WTC11 (cell line): ENCODE measurements at regions not wholly inside any gene's neighbourhood (a gene's known extent, or its start where the extent isn't known, plus 50 kb on each side); places are given as distances from the start of the nearest gene placed in this dataset.

Experiments
- ATAC-seq: fragments of 200-7000 bp; cut with Tn5 transposase; 2 replicates; pipeline ENCODE4 v1.10.0; 2021; ENCODE audit warnings: mild to moderate bottlenecking, moderate library complexity
- CTCF ChIA-PET: fragments of 300-600 bp; sonication (Branson Sonifier 250); formaldehyde crosslinking; loops from one replicate; lab custom pipeline; 2021; ENCODE audit warnings: antibody characterized with exemption; lab: Charles Lee
- POLR2A ChIA-PET: fragments of 350-600 bp; sonication (Branson Sonifier 250); formaldehyde crosslinking; loops from one replicate; lab custom pipeline; 2021; ENCODE audit warnings: antibody characterized with exemption; lab: Charles Lee
- DNase-seq: peaks from one replicate; pipeline ENCODE4 v3.0.0; 2021; ENCODE audit warnings: low spot score
- H3K27ac Mint-ChIP-seq: 2 replicates; pipeline ENCODE4 v1.8.0; 2021; ENCODE audit warnings: mixed read lengths
- H3K27me3 Mint-ChIP-seq: 2 replicates; pipeline ENCODE4 v1.8.0; 2021; ENCODE audit warnings: low read depth, mild to moderate bottlenecking, moderate library complexity, mixed read lengths
- H3K36me3 Mint-ChIP-seq: 2 replicates; pipeline ENCODE4 v1.8.0; 2021; ENCODE audit warnings: mixed read lengths
- H3K4me1 Mint-ChIP-seq: 2 replicates; pipeline ENCODE4 v1.8.0; 2022; ENCODE audit warnings: mixed read lengths
- H3K4me3 Mint-ChIP-seq: 2 replicates; pipeline ENCODE4 v1.8.0; 2021; ENCODE audit warnings: mild to moderate bottlenecking, moderate library complexity, mixed read lengths
- H3K9me3 Mint-ChIP-seq: 2 replicates; pipeline ENCODE4 v1.8.0; 2021; ENCODE audit warnings: mixed read lengths
- GABPB1 ChIP-seq: sonication (generic); formaldehyde crosslinking; IDR thresholded peaks from 2 replicates; pipeline ENCODE4 v1.8.1; 2023; ENCODE audit warnings: mild to moderate bottlenecking, missing genetic modification reagents
- HMGA2 ChIP-seq: fragments of 250-450 bp; sonication (Bioruptor Pico); IDR thresholded peaks from 2 replicates; pipeline ENCODE4 v1.4.0; 2021; ENCODE audit warnings: mild to moderate bottlenecking, moderate library complexity
- IRF2 ChIP-seq: sonication (generic); formaldehyde crosslinking; IDR thresholded peaks from 2 replicates; pipeline ENCODE4 v1.8.0; 2022; ENCODE audit warnings: low read depth, missing genetic modification reagents, borderline replicate concordance
- JAZF1 ChIP-seq: fragments of 250-450 bp; sonication (Bioruptor Pico); IDR thresholded peaks from 2 replicates; pipeline ENCODE4 v1.9.0; 2021; ENCODE audit warnings: moderate library complexity, mild to moderate bottlenecking, inconsistent platforms
- JUN ChIP-seq: sonication (generic); formaldehyde crosslinking; IDR thresholded peaks from 2 replicates; pipeline ENCODE4 v1.8.0; 2023; ENCODE audit warnings: mild to moderate bottlenecking, missing genetic modification reagents
- NFATC4 ChIP-seq: fragments of 250-450 bp; sonication (Bioruptor Pico); IDR thresholded peaks from 2 replicates; pipeline ENCODE4 v1.9.0; 2021; ENCODE audit warnings: mild to moderate bottlenecking
- NR1H2 ChIP-seq: sonication (generic); formaldehyde crosslinking; IDR thresholded peaks from 2 replicates; pipeline ENCODE4 v1.9.0; 2021; ENCODE audit warnings: mild to moderate bottlenecking, moderate library complexity, missing genetic modification reagents
- PRRX2 ChIP-seq: fragments of 250-450 bp; sonication (Bioruptor Pico); IDR thresholded peaks from 2 replicates; pipeline ENCODE4 v1.8.0; 2021; ENCODE audit warnings: mild to moderate bottlenecking
- TEAD4 ChIP-seq: sonication (generic); formaldehyde crosslinking; IDR thresholded peaks from 2 replicates; pipeline ENCODE4 v1.8.0; 2022; ENCODE audit warnings: mild to moderate bottlenecking, missing genetic modification reagents
- ZNF138 ChIP-seq: sonication (generic); formaldehyde crosslinking; conservative IDR thresholded peaks from 2 replicates; pipeline ENCODE4 v1.8.1; 2022; ENCODE audit warnings: mild to moderate bottlenecking, moderate library complexity, missing genetic modification reagents
- ZNF317 ChIP-seq: sonication (generic); formaldehyde crosslinking; IDR thresholded peaks from 2 replicates; pipeline ENCODE4 v1.8.1; 2023; ENCODE audit warnings: low read depth, mild to moderate bottlenecking, moderate library complexity, missing genetic modification reagents, borderline replicate concordance
- ZNF396 ChIP-seq: fragments of 250-450 bp; sonication (Bioruptor Pico); IDR thresholded peaks from 2 replicates; pipeline ENCODE4 v1.8.0; 2021; ENCODE audit warnings: mild to moderate bottlenecking, moderate library complexity, borderline replicate concordance
- ZNF423 ChIP-seq: fragments of 250-450 bp; sonication (Bioruptor Pico); IDR thresholded peaks from 2 replicates; pipeline ENCODE4 v2.1.2; 2022; ENCODE audit warnings: mild to moderate bottlenecking, moderate library complexity
- TF ChIP-seq, protein P1 (sequence below): sonication (generic); formaldehyde crosslinking; conservative IDR thresholded peaks from 2 replicates; pipeline ENCODE4 v1.8.1; 2023; ENCODE audit warnings: mild to moderate bottlenecking, low read depth, missing genetic modification reagents, moderate library complexity
- TF ChIP-seq, protein P2 (sequence below): fragments of 200-600 bp; IDR thresholded peaks from 2 replicates; pipeline ENCODE4 v1.8.0; 2022; ENCODE audit warnings: antibody characterized with exemption
- TF ChIP-seq, protein P3 (sequence below): sonication (generic); formaldehyde crosslinking; IDR thresholded peaks from 2 replicates; pipeline ENCODE4 v1.8.0; 2022; ENCODE audit warnings: missing genetic modification reagents
- TF ChIP-seq, protein P4 (sequence below): sonication (generic); formaldehyde crosslinking; IDR thresholded peaks from 2 replicates; pipeline ENCODE4 v1.8.1; 2022; ENCODE audit warnings: missing genetic modification reagents, borderline replicate concordance
- TF ChIP-seq, protein P5 (sequence below): sonication (generic); formaldehyde crosslinking; IDR thresholded peaks from 2 replicates; pipeline ENCODE4 v1.8.1; 2022; ENCODE audit warnings: low read depth, mild to moderate bottlenecking, moderate library complexity, missing genetic modification reagents, borderline replicate concordance
- TF ChIP-seq, protein P6 (sequence below): fragments of 250-450 bp; sonication (Bioruptor Pico); IDR thresholded peaks from 2 replicates; pipeline ENCODE4 v1.8.0; 2021; ENCODE audit warnings: mild to moderate bottlenecking
- TF ChIP-seq, protein P7 (sequence below): fragments of 250-450 bp; sonication (Bioruptor Pico); IDR thresholded peaks from 2 replicates; pipeline ENCODE4 v1.9.0; 2021; ENCODE audit warnings: moderate library complexity, mild to moderate bottlenecking, inconsistent platforms, borderline replicate concordance

DNA sequence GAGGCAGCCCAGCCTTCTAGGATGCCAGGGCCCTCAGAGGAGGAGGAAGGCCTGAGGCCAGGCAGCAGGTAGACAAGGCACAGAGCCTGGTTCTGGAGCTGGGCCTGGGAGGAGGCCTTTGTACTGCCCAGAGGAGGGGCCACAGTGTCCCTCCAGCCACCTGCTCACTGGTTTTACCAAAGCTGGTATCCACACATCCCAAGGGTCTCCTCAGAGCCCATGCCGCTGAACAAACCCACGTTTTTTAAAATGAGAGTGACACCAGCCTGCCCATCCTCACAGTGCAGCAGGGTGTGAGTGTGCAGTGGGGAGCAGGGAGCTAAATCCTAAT is 162.7 kb downstream of the LY86 start (continued):
- TF ChIP-seq ZNF423 (CRISPR knock-in tag) (no peak), ZNF396 (CRISPR knock-in tag) (no peak), NR1H2 (CRISPR knock-in tag) (no peak), IRF2 (CRISPR knock-in tag) (no peak), TEAD4 (CRISPR knock-in tag) (no peak)
- TF ChIP-seq, protein P1, sequence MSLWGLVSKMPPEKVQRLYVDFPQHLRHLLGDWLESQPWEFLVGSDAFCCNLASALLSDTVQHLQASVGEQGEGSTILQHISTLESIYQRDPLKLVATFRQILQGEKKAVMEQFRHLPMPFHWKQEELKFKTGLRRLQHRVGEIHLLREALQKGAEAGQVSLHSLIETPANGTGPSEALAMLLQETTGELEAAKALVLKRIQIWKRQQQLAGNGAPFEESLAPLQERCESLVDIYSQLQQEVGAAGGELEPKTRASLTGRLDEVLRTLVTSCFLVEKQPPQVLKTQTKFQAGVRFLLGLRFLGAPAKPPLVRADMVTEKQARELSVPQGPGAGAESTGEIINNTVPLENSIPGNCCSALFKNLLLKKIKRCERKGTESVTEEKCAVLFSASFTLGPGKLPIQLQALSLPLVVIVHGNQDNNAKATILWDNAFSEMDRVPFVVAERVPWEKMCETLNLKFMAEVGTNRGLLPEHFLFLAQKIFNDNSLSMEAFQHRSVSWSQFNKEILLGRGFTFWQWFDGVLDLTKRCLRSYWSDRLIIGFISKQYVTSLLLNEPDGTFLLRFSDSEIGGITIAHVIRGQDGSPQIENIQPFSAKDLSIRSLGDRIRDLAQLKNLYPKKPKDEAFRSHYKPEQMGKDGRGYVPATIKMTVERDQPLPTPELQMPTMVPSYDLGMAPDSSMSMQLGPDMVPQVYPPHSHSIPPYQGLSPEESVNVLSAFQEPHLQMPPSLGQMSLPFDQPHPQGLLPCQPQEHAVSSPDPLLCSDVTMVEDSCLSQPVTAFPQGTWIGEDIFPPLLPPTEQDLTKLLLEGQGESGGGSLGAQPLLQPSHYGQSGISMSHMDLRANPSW (CRISPR knock-in tag): no peak
- TF ChIP-seq, protein P2, sequence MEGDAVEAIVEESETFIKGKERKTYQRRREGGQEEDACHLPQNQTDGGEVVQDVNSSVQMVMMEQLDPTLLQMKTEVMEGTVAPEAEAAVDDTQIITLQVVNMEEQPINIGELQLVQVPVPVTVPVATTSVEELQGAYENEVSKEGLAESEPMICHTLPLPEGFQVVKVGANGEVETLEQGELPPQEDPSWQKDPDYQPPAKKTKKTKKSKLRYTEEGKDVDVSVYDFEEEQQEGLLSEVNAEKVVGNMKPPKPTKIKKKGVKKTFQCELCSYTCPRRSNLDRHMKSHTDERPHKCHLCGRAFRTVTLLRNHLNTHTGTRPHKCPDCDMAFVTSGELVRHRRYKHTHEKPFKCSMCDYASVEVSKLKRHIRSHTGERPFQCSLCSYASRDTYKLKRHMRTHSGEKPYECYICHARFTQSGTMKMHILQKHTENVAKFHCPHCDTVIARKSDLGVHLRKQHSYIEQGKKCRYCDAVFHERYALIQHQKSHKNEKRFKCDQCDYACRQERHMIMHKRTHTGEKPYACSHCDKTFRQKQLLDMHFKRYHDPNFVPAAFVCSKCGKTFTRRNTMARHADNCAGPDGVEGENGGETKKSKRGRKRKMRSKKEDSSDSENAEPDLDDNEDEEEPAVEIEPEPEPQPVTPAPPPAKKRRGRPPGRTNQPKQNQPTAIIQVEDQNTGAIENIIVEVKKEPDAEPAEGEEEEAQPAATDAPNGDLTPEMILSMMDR: no peak
- TF ChIP-seq, all 79 proteins: peak for 0

DNA sequence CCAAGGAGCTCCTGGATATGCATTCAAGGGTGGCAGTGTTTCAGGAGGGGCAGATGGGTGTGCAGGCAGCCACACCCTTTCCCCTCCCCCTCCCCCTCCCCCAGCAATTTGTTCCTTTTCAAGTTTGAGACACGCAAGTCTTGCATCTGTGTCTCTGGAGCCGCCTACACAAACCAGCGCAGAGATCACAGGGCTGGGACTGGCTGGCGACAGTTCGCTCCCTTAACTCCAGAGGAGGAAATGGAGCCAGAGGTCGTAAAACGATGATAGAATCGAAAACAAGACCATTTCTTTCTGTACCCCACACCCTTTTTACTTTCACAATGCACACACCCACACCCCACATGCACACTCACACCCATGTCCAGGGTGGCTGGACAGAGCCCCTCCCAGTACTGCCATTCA is 163.1 kb downstream of the LY86 start:
- DNase-seq: no peak
- H3K4me3 Mint-ChIP-seq: no peak overlapping the region
- H3K27me3 Mint-ChIP-seq: no peaks in the 10 kb centered on the region
- ChIA-PET POLR2A (no interaction called here), CTCF (interaction anchor here (1.1 to 2.3 kb wide), 4 partner anchors 37 to 299 kb away, joined by 3 to 8 read pairs (median 4); no protein-coding TSS in a partner anchor)
- H3K4me1 Mint-ChIP-seq: peaks cover 25% of the 10 kb centered on the region
- ATAC-seq: no peak
- H3K36me3 Mint-ChIP-seq: no peaks in the 10 kb centered on the region
- no peaks in the 10 kb centered on the region for H3K9me3 Mint-ChIP-seq
- TF ChIP-seq, protein P3, sequence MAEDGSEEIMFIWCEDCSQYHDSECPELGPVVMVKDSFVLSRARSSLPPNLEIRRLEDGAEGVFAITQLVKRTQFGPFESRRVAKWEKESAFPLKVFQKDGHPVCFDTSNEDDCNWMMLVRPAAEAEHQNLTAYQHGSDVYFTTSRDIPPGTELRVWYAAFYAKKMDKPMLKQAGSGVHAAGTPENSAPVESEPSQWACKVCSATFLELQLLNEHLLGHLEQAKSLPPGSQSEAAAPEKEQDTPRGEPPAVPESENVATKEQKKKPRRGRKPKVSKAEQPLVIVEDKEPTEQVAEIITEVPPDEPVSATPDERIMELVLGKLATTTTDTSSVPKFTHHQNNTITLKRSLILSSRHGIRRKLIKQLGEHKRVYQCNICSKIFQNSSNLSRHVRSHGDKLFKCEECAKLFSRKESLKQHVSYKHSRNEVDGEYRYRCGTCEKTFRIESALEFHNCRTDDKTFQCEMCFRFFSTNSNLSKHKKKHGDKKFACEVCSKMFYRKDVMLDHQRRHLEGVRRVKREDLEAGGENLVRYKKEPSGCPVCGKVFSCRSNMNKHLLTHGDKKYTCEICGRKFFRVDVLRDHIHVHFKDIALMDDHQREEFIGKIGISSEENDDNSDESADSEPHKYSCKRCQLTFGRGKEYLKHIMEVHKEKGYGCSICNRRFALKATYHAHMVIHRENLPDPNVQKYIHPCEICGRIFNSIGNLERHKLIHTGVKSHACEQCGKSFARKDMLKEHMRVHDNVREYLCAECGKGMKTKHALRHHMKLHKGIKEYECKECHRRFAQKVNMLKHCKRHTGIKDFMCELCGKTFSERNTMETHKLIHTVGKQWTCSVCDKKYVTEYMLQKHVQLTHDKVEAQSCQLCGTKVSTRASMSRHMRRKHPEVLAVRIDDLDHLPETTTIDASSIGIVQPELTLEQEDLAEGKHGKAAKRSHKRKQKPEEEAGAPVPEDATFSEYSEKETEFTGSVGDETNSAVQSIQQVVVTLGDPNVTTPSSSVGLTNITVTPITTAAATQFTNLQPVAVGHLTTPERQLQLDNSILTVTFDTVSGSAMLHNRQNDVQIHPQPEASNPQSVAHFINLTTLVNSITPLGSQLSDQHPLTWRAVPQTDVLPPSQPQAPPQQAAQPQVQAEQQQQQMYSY: no peak
- no peak for TF ChIP-seq ZNF138 (CRISPR knock-in tag)
- TF ChIP-seq ZNF317 (CRISPR knock-in tag): no peak
- no peak for TF ChIP-seq GABPB1
- TF ChIP-seq JAZF1 (CRISPR knock-in tag): no peak
- TF ChIP-seq, protein P4, sequence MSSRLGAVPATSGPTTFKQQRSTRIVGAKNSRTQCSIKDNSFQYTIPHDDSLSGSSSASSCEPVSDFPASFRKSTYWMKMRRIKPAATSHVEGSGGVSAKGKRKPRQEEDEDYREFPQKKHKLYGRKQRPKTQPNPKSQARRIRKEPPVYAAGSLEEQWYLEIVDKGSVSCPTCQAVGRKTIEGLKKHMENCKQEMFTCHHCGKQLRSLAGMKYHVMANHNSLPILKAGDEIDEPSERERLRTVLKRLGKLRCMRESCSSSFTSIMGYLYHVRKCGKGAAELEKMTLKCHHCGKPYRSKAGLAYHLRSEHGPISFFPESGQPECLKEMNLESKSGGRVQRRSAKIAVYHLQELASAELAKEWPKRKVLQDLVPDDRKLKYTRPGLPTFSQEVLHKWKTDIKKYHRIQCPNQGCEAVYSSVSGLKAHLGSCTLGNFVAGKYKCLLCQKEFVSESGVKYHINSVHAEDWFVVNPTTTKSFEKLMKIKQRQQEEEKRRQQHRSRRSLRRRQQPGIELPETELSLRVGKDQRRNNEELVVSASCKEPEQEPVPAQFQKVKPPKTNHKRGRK (CRISPR knock-in tag): no peak
- TF ChIP-seq, protein P5, sequence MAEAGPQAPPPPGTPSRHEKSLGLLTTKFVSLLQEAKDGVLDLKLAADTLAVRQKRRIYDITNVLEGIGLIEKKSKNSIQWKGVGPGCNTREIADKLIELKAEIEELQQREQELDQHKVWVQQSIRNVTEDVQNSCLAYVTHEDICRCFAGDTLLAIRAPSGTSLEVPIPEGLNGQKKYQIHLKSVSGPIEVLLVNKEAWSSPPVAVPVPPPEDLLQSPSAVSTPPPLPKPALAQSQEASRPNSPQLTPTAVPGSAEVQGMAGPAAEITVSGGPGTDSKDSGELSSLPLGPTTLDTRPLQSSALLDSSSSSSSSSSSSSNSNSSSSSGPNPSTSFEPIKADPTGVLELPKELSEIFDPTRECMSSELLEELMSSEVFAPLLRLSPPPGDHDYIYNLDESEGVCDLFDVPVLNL (CRISPR knock-in tag): no peak
- no peak for TF ChIP-seq PRRX2 (CRISPR knock-in tag)
- no peak for TF ChIP-seq NFATC4 (CRISPR knock-in tag)
- TF ChIP-seq, protein P6, sequence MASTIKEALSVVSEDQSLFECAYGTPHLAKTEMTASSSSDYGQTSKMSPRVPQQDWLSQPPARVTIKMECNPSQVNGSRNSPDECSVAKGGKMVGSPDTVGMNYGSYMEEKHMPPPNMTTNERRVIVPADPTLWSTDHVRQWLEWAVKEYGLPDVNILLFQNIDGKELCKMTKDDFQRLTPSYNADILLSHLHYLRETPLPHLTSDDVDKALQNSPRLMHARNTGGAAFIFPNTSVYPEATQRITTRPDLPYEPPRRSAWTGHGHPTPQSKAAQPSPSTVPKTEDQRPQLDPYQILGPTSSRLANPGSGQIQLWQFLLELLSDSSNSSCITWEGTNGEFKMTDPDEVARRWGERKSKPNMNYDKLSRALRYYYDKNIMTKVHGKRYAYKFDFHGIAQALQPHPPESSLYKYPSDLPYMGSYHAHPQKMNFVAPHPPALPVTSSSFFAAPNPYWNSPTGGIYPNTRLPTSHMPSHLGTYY: no peak
- no peak for TF ChIP-seq JUN (CRISPR knock-in tag)
- TF ChIP-seq HMGA2: no peak
- TF ChIP-seq, protein P7, sequence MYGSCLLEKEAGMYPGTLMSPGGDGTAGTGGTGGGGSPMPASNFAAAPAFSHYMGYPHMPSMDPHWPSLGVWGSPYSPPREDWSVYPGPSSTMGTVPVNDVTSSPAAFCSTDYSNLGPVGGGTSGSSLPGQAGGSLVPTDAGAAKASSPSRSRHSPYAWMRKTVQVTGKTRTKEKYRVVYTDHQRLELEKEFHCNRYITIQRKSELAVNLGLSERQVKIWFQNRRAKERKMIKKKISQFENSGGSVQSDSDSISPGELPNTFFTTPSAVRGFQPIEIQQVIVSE (CRISPR knock-in tag): no peak
- H3K27ac Mint-ChIP-seq: no peak overlapping the region
